ENCODE measurements at regions not wholly inside any gene's neighbourhood (a gene's known extent, or its start where the extent isn't known, plus 50 kb on each side); places are given as distances from the start of the nearest gene placed in this dataset.

GRCh38 chr3:181173227-181173626 is 183.7 kb upstream of the DNAJC19 start:
- no peak for TF ChIP-seq CTCF (conservative IDR thresholded peaks at IDR 0.05; ENCODE audit: low read depth, low read length)
- TF ChIP-seq EZH2 (IDR thresholded peaks at IDR 0.05; ENCODE audit: borderline replicate concordance, low read depth, low read length, poor library complexity, severe bottlenecking): no peak

All from A673 (cell line).